ENCODE measurements at regions not wholly inside any gene's neighbourhood (a gene's known extent, or its start where the extent isn't known, plus 50 kb on each side); places are given as distances from the start of the nearest gene placed in this dataset.
A peak's percentile ranks its signal among the peaks of the same experiment; 100 is the strongest.

DNA sequence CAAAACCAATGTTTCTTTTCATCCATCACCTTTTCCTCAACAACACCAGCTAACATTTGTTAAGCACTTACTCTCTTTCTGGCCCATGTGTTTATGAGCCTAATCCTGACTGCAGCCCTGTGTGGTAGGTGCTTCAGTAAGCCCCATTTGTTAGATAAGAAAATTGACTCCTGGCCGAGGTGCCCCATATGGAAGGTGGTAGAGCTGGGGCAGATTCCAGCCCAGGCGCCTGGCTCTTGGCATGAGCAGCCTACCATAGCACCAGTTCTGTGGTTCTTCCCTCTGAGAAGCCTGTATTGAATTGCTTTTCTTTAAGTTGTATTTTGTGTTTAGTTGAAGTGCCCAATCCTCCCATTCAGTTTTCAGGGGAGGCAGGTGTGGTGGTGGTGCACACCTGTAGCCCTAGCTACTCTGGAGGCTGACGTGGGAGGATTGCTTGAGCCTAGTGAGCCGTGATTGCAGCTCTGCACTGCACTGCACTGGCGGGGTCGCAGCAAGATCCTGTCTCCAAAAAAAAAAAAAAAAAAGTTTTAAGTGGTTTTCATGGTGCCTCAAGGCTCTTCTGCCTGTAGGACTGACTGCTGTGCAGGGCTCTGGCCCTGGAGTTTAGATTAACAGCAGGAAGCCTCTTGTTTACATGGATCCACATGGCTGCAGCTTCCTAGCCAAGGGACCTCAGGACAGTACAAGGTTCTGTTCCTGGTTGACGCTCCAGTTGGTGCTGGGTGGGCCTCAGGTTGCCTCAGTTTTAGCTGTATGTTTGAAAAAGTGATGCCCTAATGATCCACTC lies 125.9 kb downstream of the MRPS6 start:
- Histone ChIP-seq H3K36me3 (no peaks in the 10 kb centered on the region), H3K4me3 (ENCODE audit: low read depth in 1 of 2, low read length in 1 of 2) (peak overlapping the region; percentile 67 to 73), H3K4me1 (ENCODE audit: control insufficient read depth in 1 of 2, insufficient read depth in 1 of 2, low read depth in 1 of 2, low read length in 1 of 2) (peaks cover 74 to 76% of the 10 kb centered on the region in 2 experiments), H3K27ac (peak overlapping the region; percentile 95), H3K9me3 (no peaks in the 10 kb centered on the region), H3K27me3 (no peaks in the 10 kb centered on the region)
- TF ChIP-seq, protein P1, sequence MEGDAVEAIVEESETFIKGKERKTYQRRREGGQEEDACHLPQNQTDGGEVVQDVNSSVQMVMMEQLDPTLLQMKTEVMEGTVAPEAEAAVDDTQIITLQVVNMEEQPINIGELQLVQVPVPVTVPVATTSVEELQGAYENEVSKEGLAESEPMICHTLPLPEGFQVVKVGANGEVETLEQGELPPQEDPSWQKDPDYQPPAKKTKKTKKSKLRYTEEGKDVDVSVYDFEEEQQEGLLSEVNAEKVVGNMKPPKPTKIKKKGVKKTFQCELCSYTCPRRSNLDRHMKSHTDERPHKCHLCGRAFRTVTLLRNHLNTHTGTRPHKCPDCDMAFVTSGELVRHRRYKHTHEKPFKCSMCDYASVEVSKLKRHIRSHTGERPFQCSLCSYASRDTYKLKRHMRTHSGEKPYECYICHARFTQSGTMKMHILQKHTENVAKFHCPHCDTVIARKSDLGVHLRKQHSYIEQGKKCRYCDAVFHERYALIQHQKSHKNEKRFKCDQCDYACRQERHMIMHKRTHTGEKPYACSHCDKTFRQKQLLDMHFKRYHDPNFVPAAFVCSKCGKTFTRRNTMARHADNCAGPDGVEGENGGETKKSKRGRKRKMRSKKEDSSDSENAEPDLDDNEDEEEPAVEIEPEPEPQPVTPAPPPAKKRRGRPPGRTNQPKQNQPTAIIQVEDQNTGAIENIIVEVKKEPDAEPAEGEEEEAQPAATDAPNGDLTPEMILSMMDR (IDR thresholded peaks at IDR 0.05), result no peak

DNA sequence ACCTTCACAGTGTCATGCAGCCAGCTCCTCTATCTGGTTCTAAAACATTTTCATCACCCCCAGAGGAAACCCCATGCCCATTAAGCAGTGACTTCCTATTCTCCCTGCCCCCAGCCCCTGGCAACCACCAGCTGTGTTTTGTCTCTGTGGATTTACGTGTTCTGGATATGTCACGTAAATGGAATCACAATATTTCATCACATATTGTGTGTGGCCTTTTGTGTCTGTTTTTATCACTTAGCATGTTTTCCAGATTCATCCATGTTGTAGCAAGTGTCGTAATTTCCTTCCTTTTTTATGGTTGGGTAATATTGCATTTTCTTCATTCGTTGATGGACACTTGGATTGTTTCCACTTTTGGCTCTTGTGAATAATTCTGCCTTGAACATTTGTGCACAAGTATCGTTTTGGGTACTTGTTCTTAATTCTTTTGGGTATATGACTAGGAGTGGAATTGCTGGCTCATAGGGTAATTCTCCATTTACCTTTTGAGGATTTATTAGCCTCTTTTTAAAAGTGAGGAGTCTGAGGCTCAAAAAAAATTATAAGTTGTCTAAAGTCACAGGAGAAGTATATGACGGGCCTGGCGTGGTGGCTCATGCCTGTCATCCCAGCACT lies 127.0 kb downstream of the MRPS6 start:
- Histone ChIP-seq H3K27ac (peak overlapping the region; percentile 95), H3K4me1 (ENCODE audit: control insufficient read depth in 1 of 2, insufficient read depth in 1 of 2, low read depth in 1 of 2, low read length in 1 of 2) (peaks cover 85% of the 10 kb centered on the region in 2 experiments), H3K9me3 (no peaks in the 10 kb centered on the region), H3K27me3 (no peaks in the 10 kb centered on the region), H3K36me3 (no peaks in the 10 kb centered on the region), H3K4me3 (ENCODE audit: low read depth in 1 of 2, low read length in 1 of 2) (peak overlapping the region; percentile 67 to 73)
- TF ChIP-seq, protein P1 (IDR thresholded peaks at IDR 0.05), result peak; percentile 20

DNA sequence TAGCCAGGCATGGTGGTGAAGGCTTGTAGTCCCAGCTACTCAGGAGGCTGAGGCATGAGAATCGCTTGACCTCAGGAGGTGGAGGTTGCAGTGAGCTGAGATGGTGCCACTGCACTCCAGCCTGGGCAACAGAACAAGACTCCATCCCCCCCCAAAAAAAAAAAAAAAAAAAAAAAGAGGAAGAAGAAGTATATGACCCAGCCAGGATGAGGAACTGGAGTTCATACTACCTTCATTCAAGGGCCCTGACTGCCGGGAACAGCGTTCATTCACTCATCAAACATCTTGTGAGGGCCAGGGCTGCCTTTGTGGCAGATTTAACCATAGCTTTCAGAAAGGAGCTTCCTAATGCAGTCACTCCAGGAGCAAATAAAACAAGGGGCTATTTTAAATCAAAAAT lies 127.6 kb downstream of the MRPS6 start:
- Histone ChIP-seq H3K4me3 (ENCODE audit: low read depth in 1 of 2, low read length in 1 of 2) (peak overlapping the region; percentile 67 to 73), H3K27ac (peak overlapping the region; percentile 95)
- TF ChIP-seq, protein P1 (IDR thresholded peaks at IDR 0.05), result no peak

DNA sequence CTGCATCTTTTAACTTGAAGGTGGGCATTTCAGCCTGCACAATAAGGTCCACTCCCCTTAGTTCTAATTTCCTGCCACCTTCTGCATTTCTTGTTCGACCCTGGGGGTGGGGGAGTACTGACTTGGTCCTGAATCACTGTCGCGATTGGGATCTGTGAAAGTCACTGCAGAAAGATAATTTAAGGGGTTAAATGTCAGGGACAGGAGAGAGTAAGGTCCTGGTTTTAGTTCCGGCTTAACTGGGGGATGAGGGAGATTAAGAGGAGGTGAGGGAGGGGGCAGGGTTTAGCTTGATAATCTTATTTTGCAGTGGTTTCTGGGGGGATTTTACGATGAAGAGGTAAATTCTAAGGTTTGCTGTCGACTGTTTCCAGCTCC lies 128.1 kb downstream of the MRPS6 start:
- Histone ChIP-seq H3K4me1 (ENCODE audit: control insufficient read depth in 1 of 2, insufficient read depth in 1 of 2, low read depth in 1 of 2, low read length in 1 of 2) (peaks cover 95 to 96% of the 10 kb centered on the region in 2 experiments), H3K27ac (peak overlapping the region; percentile 95), H3K27me3 (no peaks in the 10 kb centered on the region), H3K9me3 (no peaks in the 10 kb centered on the region), H3K36me3 (no peaks in the 10 kb centered on the region), H3K4me3 (ENCODE audit: low read depth in 1 of 2, low read length in 1 of 2) (peak overlapping the region; percentile 67 to 73)
- TF ChIP-seq, protein P1 (IDR thresholded peaks at IDR 0.05), result no peak

More for the DNA sequence above, 127.6 kb downstream of the MRPS6 start:
- Histone ChIP-seq H3K4me1 (ENCODE audit: control insufficient read depth in 1 of 2, insufficient read depth in 1 of 2, low read depth in 1 of 2, low read length in 1 of 2) (peaks cover 91% of the 10 kb centered on the region in 2 experiments), H3K36me3 (no peaks in the 10 kb centered on the region), H3K9me3 (no peaks in the 10 kb centered on the region), H3K27me3 (no peaks in the 10 kb centered on the region)

DNA sequence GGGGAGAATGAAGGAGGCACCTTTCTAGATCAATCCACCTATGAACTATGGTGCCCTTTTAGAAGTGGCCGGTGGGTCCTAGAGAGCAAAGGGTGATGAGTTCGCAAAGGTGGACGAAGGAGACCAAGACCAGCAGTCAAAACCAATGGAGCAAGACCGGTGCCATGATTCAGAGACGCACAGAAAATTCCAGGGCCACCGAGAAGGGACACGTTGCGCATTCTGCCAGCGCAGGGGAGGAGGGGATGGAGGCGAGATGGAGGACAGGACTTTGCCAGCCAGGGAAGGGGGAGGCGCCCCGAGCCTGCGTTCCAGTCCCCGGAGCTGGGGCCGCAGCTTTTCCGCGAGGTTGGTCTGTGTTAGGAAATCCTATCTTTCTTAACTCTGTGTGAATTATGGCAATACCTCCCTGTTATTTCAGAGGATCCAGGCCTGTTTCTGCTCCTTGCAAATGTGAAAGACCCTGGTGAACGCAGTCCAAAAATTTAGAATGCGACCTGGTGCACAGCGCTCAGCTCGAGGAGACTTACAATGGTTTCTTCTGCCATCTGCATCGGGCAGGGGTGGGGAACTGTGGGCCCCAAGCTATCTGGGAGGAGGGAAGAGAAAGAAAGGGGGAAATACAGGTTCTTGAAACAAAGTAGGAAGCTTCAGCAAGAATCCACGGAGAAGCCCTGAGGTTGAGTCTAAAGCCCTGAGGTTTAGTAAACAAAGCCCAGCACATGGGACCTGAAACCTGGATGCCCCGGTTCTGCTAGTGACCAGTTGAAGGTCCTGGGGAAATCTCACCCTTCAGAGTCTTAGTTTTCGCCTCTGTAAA lies 129.4 kb downstream of the MRPS6 start:
- peaks cover 83 to 88% of the 10 kb centered on the region in 2 experiments for H3K4me1 ChIP-seq (ENCODE audit: control insufficient read depth in 1 of 2, insufficient read depth in 1 of 2, low read depth in 1 of 2, low read length in 1 of 2)
- TF ChIP-seq, protein P1 (IDR thresholded peaks at IDR 0.05), result no peak
- no peaks in the 10 kb centered on the region for H3K9me3 ChIP-seq
- H3K27me3 ChIP-seq, result no peaks in the 10 kb centered on the region
- peak overlapping the region; percentile 67 to 73 for H3K4me3 ChIP-seq (ENCODE audit: low read depth in 1 of 2, low read length in 1 of 2)
- no peaks in the 10 kb centered on the region for H3K36me3 ChIP-seq
- peak overlapping the region; percentile 95 for H3K27ac ChIP-seq

All from neutrophil (primary cell).